ENCODE measurements at regions not wholly inside any gene's neighbourhood (a gene's known extent, or its start where the extent isn't known, plus 50 kb on each side); places are given as distances from the start of the nearest gene placed in this dataset.

DNA sequence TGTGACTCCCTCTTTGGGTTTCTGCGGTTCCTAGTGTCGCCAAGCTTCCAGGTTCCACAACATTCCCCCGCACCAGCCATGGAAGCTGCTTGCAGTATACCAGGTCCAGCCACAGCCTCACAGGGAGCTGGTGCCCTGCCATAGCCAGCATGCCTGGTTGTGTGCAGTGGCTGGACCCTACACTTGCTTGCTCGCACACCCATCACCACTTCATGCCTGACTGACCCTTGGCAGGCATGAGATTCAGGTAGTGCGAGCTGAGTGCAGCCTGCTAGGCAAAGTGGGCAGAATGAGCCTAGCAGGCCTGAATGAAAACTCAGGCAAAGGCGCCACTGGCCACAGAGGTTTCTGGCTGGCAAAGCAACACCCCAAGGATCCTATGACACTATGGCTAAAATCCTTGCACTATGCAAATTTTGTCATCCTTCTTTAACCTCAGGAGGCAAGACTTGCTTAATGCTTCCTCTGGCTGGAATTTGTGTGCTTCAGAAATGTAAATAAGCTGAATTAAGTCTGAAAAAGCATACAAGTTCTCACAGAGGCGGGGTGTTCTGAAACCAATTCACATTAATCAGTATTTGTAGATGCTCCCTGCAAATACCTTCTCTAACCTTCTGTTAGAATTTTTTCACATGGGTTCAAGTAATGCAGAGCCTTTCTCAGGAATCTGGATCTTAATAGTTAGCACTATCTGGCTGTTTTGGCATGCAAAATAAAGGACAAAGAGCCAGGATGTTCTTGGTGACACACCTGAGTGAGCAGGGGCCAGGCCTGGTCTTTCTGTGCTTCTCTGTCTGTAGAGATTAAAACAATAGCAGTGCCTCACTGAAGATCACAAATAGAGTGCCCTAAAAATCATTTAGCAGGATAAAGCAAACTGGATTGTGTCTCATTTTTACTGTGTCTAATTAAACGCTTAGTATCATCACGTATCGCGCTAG lies 256.9 kb downstream of the GPATCH2 start:
- peaks cover 0 to 17% (median 0%) of the 10 kb centered on the region in 3 donors for H3K9me3 ChIP-seq
- no peaks in the 10 kb centered on the region for H3K4me1 ChIP-seq
- no peak for DNase-seq
- 87 to 90% methylated on average over 9 of the region's 11 CpGs for WGBS, 2 donors
- H3K27me3 ChIP-seq, result no peaks in the 10 kb centered on the region
- intact Hi-C loops (cut with DNase I), result no loop called here
- no peak overlapping the region for H3K27ac ChIP-seq
- TF ChIP-seq, protein P1, sequence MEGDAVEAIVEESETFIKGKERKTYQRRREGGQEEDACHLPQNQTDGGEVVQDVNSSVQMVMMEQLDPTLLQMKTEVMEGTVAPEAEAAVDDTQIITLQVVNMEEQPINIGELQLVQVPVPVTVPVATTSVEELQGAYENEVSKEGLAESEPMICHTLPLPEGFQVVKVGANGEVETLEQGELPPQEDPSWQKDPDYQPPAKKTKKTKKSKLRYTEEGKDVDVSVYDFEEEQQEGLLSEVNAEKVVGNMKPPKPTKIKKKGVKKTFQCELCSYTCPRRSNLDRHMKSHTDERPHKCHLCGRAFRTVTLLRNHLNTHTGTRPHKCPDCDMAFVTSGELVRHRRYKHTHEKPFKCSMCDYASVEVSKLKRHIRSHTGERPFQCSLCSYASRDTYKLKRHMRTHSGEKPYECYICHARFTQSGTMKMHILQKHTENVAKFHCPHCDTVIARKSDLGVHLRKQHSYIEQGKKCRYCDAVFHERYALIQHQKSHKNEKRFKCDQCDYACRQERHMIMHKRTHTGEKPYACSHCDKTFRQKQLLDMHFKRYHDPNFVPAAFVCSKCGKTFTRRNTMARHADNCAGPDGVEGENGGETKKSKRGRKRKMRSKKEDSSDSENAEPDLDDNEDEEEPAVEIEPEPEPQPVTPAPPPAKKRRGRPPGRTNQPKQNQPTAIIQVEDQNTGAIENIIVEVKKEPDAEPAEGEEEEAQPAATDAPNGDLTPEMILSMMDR (IDR thresholded peaks at IDR 0.05), result no peak
- TF ChIP-seq POLR2A (IDR thresholded peaks at IDR 0.05), result no peak
- H3K36me3 ChIP-seq, result no peaks in the 10 kb centered on the region
- H3K4me3 ChIP-seq, result no peak overlapping the region

DNA sequence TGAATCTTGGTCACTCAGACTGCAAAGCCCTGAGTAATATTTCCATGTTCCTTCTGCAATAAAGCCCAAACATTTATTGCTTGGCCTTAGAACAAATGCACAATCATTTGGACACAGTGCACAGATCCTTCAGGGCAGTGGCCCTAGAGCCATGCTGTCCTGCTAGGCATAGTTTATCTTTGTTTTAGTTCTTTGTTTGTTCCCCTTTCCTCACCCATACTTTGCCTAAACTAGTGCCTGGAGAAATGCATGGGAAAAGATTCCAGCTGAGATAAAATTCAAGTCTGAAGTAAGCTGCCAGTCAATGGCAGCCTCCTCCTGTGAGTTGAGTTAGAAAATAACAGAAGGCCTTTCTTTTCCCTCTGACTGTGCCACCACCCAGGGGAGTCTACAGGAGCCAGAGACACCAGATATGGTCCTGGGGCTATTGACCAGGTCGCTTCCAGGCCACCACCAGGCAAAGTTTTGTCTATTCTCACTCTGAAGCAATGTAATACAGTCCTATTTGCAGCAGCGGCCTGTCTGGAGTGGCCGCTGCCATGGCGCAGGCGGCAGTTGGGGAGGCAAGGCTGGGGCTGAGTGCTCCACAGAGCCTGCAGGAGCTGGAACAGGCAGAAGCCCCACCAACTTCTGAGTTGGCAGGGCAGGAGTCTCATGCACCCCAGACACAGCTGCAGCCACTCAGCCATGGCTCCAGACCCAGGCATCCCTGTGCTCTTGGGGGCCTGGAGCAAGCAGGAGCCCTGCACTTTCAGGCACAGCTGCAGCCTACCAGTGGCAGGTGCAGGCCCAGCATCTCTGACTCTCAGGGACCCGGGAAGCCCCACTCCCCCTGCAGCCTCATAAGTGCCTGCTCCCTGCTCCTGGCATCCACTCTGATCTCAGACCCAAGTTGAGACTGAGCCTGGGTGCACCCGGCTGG lies 258.6 kb downstream of the GPATCH2 start:
- Histone ChIP-seq H3K9me3 (peaks cover 0 to 17% (median 0%) of the 10 kb centered on the region in 3 donors), H3K27me3 (no peaks in the 10 kb centered on the region), H3K27ac (no peak overlapping the region), H3K36me3 (no peaks in the 10 kb centered on the region), H3K4me1 (no peaks in the 10 kb centered on the region), H3K4me3 (no peak overlapping the region)
- DNase-seq, result no peak
- WGBS, 2 donors, result 50 to 73% methylated on average over 1 to 3 of the region's 7 CpGs
- TF ChIP-seq, protein P1 (IDR thresholded peaks at IDR 0.05), result no peak
- no peak for TF ChIP-seq POLR2A (IDR thresholded peaks at IDR 0.05)
- intact Hi-C loops (cut with DNase I), result no loop called here

DNA sequence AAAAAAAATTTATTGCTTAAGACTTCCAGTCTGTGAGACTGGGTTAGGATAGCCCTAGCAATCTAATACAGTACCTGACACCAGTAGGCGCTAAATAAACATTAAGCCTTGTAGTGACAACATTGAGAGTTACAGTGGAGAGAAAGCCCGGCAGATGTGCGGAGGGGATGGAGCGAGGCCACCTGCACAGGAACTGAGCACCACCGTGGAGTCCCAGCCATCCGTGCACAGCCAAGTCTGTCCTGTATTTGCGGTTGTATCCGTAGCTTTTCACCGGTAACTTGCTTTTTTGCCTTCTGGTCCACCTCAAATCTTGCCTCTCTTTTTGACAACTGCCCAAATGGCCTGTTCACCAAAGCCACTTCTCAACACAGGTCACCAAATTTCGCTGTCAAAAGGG lies 260.1 kb downstream of the GPATCH2 start:
- Histone ChIP-seq H3K27me3 (no peaks in the 10 kb centered on the region), H3K36me3 (no peaks in the 10 kb centered on the region), H3K9me3 (peaks cover 0 to 17% (median 0%) of the 10 kb centered on the region in 3 donors), H3K4me3 (no peak overlapping the region), H3K4me1 (no peaks in the 10 kb centered on the region), H3K27ac (no peak overlapping the region)
- DNase-seq, result no peak
- intact Hi-C loops (cut with DNase I), result no loop called here
- no peak for TF ChIP-seq POLR2A (IDR thresholded peaks at IDR 0.05)
- TF ChIP-seq, protein P1 (IDR thresholded peaks at IDR 0.05), result no peak
- WGBS, 2 donors, result 87% methylated on average over 10 of the region's 10 CpGs

- Histone ChIP-seq H3K4me1 (no peaks in the 10 kb centered on the region), H3K27ac (no peak overlapping the region), H3K36me3 (no peaks in the 10 kb centered on the region), H3K4me3 (no peak overlapping the region), H3K27me3 (no peaks in the 10 kb centered on the region), H3K9me3 (peaks cover 0 to 17% (median 0%) of the 10 kb centered on the region in 3 donors)
- intact Hi-C loops (cut with DNase I), result no loop called here
- TF ChIP-seq, protein P1 (IDR thresholded peaks at IDR 0.05), result no peak
- TF ChIP-seq POLR2A (IDR thresholded peaks at IDR 0.05), result no peak
- DNase-seq, result no peak
- WGBS, 2 donors, result 72 to 74% methylated on average over 9 of the region's 9 CpGs
These were observed 260.8 kb downstream of the GPATCH2 start for GRCh38 chr1:217369996-217370551.
